Upper lobe of right lung (tissue), 1 donor: ENCODE measurements at regions not wholly inside any gene's neighbourhood (a gene's known extent, or its start where the extent isn't known, plus 50 kb on each side); places are given as distances from the start of the nearest gene placed in this dataset.
A peak's percentile ranks its signal among the peaks of the same experiment; 100 is the strongest.

Experiments used
- ATAC-seq: fragments of 200-7000 bp; cut with Tn5 transposase; one replicate; pipeline ENCODE4 v1.9.1; 2020; ENCODE audit warnings: mild to moderate bottlenecking, moderate library complexity
- DNase-seq: peaks from one replicate; pipeline ENCODE4 v3.0.0-alpha.2; 2020
- H3K27ac ChIP-seq: fragments of 200-600 bp; one replicate; pipeline ENCODE4 v1.8.0; 2022
- H3K27me3 ChIP-seq: fragments of 200-600 bp; one replicate; pipeline ENCODE4 v1.8.0; 2022; ENCODE audit warnings: mild to moderate bottlenecking
- H3K36me3 ChIP-seq: fragments of 200-600 bp; one replicate; pipeline ENCODE4 v1.8.0; 2022
- H3K4me1 ChIP-seq: fragments of 200-600 bp; one replicate; pipeline ENCODE4 v1.8.0; 2022
- H3K4me3 ChIP-seq: fragments of 200-600 bp; one replicate; pipeline ENCODE4 v1.8.0; 2022; ENCODE audit warnings: mild to moderate bottlenecking
- H3K9me3 ChIP-seq: fragments of 200-600 bp; one replicate; pipeline ENCODE4 v1.8.0; 2022
- CTCF ChIP-seq: fragments of 200-600 bp; IDR thresholded peaks from one replicate; pipeline ENCODE4 v1.8.0; 2022; ENCODE audit warnings: antibody characterized with exemption
- intact Hi-C: fragments of 100-400 bp; cut with DNase I; formaldehyde crosslinking; loops from one replicate; pipeline ENCODE4 v1.11.0; 2022
- donor health status: DM: no; HTN: yes; CAD: no; lungs with severe emphysema.

GRCh38 chr3:5401002-5401401 is 213.5 kb downstream of the EDEM1 start:
- Histone ChIP-seq H3K27ac (no peak overlapping the region), H3K4me1 (no peaks in the 10 kb centered on the region), H3K27me3 (no peaks in the 10 kb centered on the region), H3K9me3 (no peaks in the 10 kb centered on the region), H3K4me3 (no peak overlapping the region), H3K36me3 (no peaks in the 10 kb centered on the region)
- no peak for DNase-seq
- intact Hi-C loops = no loop called here
- no peak for ATAC-seq
- no peak for TF ChIP-seq CTCF

GRCh38 chr3:5404718-5405117 is 217.2 kb downstream of the EDEM1 start:
- H3K27me3 ChIP-seq = no peaks in the 10 kb centered on the region
- H3K9me3 ChIP-seq = no peaks in the 10 kb centered on the region
- H3K36me3 ChIP-seq = no peaks in the 10 kb centered on the region
- no peak overlapping the region for H3K4me3 ChIP-seq
- H3K27ac ChIP-seq = no peak overlapping the region
- TF ChIP-seq CTCF = no peak
- DNase-seq (no peak), ATAC-seq (no peak)
- intact Hi-C loops = no loop called here
- no peaks in the 10 kb centered on the region for H3K4me1 ChIP-seq

- no peaks in the 10 kb centered on the region for H3K9me3 ChIP-seq
- intact Hi-C loops = no loop called here
- no peak overlapping the region for H3K4me3 ChIP-seq
- DNase-seq (no peak), ATAC-seq (no peak)
- H3K27me3 ChIP-seq = no peaks in the 10 kb centered on the region
- TF ChIP-seq CTCF = no peak
- no peak overlapping the region for H3K27ac ChIP-seq
- H3K36me3 ChIP-seq = no peaks in the 10 kb centered on the region
- no peaks in the 10 kb centered on the region for H3K4me1 ChIP-seq
These were observed 224.3 kb downstream of the EDEM1 start for GRCh38 chr3:5411786-5412185.

GRCh38 chr3:5423076-5423475 is 235.6 kb downstream of the EDEM1 start:
- H3K27me3 ChIP-seq = no peaks in the 10 kb centered on the region
- ATAC-seq (peak; percentile 70), DNase-seq (no peak)
- no peaks in the 10 kb centered on the region for H3K36me3 ChIP-seq
- no peak overlapping the region for H3K4me3 ChIP-seq
- no peaks in the 10 kb centered on the region for H3K9me3 ChIP-seq
- no peaks in the 10 kb centered on the region for H3K4me1 ChIP-seq
- intact Hi-C loops = no loop called here
- no peak for TF ChIP-seq CTCF
- H3K27ac ChIP-seq = no peak overlapping the region

- TF ChIP-seq CTCF = no peak
- Histone ChIP-seq H3K36me3 (no peaks in the 10 kb centered on the region), H3K27me3 (no peaks in the 10 kb centered on the region), H3K4me3 (no peak overlapping the region), H3K27ac (no peak overlapping the region), H3K9me3 (no peaks in the 10 kb centered on the region), H3K4me1 (no peaks in the 10 kb centered on the region)
- ATAC-seq = peak; percentile 47
- DNase-seq = no peak
- intact Hi-C loops = no loop called here
These were observed 236.0 kb downstream of the EDEM1 start for GRCh38 chr3:5423523-5423922.

- Histone ChIP-seq H3K4me1 (no peaks in the 10 kb centered on the region), H3K27me3 (no peaks in the 10 kb centered on the region), H3K27ac (no peak overlapping the region), H3K4me3 (no peak overlapping the region), H3K9me3 (no peaks in the 10 kb centered on the region), H3K36me3 (no peaks in the 10 kb centered on the region)
- TF ChIP-seq CTCF = no peak
- intact Hi-C loops = no loop called here
- no peak for DNase-seq
- ATAC-seq = no peak
These were observed 237.9 kb downstream of the EDEM1 start for GRCh38 chr3:5425371-5425770.
